ENCODE measurements at regions not wholly inside any gene's neighbourhood (a gene's known extent, or its start where the extent isn't known, plus 50 kb on each side); places are given as distances from the start of the nearest gene placed in this dataset.
A peak's percentile ranks its signal among the peaks of the same experiment; 100 is the strongest.

- Histone ChIP-seq H3K27ac (ENCODE audit: low read depth, low read length) (no peak overlapping the region), H3K4me3 (ENCODE audit: low read length) (no peak overlapping the region), H3K4me1 (ENCODE audit: control insufficient read depth, insufficient read depth, low read length) (no peaks in the 10 kb centered on the region), H3K27me3 (ENCODE audit: control insufficient read depth, insufficient read depth, low read length) (no peaks in the 10 kb centered on the region), H3K9ac (ENCODE audit: low read length) (no peak overlapping the region), H3K36me3 (ENCODE audit: control insufficient read depth, insufficient read depth, low read length) (no peaks in the 10 kb centered on the region)
Observed at GRCh38 chr4:145307763-145308430, 127.5 kb upstream of the OTUD4 start.

- H3K9ac ChIP-seq (ENCODE audit: low read length): no peak overlapping the region
- no peak overlapping the region for H3K4me3 ChIP-seq (ENCODE audit: low read length)
- no peaks in the 10 kb centered on the region for H3K36me3 ChIP-seq (ENCODE audit: control insufficient read depth, insufficient read depth, low read length)
- no peaks in the 10 kb centered on the region for H3K27me3 ChIP-seq (ENCODE audit: control insufficient read depth, insufficient read depth, low read length)
- no peaks in the 10 kb centered on the region for H3K4me1 ChIP-seq (ENCODE audit: control insufficient read depth, insufficient read depth, low read length)
- H3K27ac ChIP-seq (ENCODE audit: low read depth, low read length): no peak overlapping the region
Observed at GRCh38 chr4:145307120-145307519, 126.7 kb upstream of the OTUD4 start.

GRCh38 chr4:145302725-145303124 lies 122.3 kb upstream of the OTUD4 start:
- no peaks in the 10 kb centered on the region for H3K27me3 ChIP-seq (ENCODE audit: control insufficient read depth, insufficient read depth, low read length)
- H3K4me1 ChIP-seq (ENCODE audit: control insufficient read depth, insufficient read depth, low read length): no peaks in the 10 kb centered on the region
- no peaks in the 10 kb centered on the region for H3K36me3 ChIP-seq (ENCODE audit: control insufficient read depth, insufficient read depth, low read length)
- H3K4me3 ChIP-seq (ENCODE audit: low read length): no peak overlapping the region
- no peak overlapping the region for H3K27ac ChIP-seq (ENCODE audit: low read depth, low read length)
- no peak overlapping the region for H3K9ac ChIP-seq (ENCODE audit: low read length)

- Histone ChIP-seq H3K9ac (ENCODE audit: low read length) (no peak overlapping the region), H3K4me3 (ENCODE audit: low read length) (no peak overlapping the region), H3K36me3 (ENCODE audit: control insufficient read depth, insufficient read depth, low read length) (no peaks in the 10 kb centered on the region), H3K27ac (ENCODE audit: low read depth, low read length) (no peak overlapping the region), H3K4me1 (ENCODE audit: control insufficient read depth, insufficient read depth, low read length) (no peaks in the 10 kb centered on the region), H3K27me3 (ENCODE audit: control insufficient read depth, insufficient read depth, low read length) (no peaks in the 10 kb centered on the region)
Observed at GRCh38 chr4:145301386-145302080, 121.1 kb upstream of the OTUD4 start.

GRCh38 chr4:145299380-145300076 lies 119.1 kb upstream of the OTUD4 start:
- H3K27me3 ChIP-seq (ENCODE audit: control insufficient read depth, insufficient read depth, low read length): no peaks in the 10 kb centered on the region
- no peak overlapping the region for H3K27ac ChIP-seq (ENCODE audit: low read depth, low read length)
- no peak overlapping the region for H3K4me3 ChIP-seq (ENCODE audit: low read length)
- no peaks in the 10 kb centered on the region for H3K36me3 ChIP-seq (ENCODE audit: control insufficient read depth, insufficient read depth, low read length)
- no peak overlapping the region for H3K9ac ChIP-seq (ENCODE audit: low read length)
- no peaks in the 10 kb centered on the region for H3K4me1 ChIP-seq (ENCODE audit: control insufficient read depth, insufficient read depth, low read length)

- no peak overlapping the region for H3K4me3 ChIP-seq (ENCODE audit: low read length)
- no peaks in the 10 kb centered on the region for H3K4me1 ChIP-seq (ENCODE audit: control insufficient read depth, insufficient read depth, low read length)
- no peak overlapping the region for H3K9ac ChIP-seq (ENCODE audit: low read length)
- no peaks in the 10 kb centered on the region for H3K27me3 ChIP-seq (ENCODE audit: control insufficient read depth, insufficient read depth, low read length)
- H3K27ac ChIP-seq (ENCODE audit: low read depth, low read length): no peak overlapping the region
- no peaks in the 10 kb centered on the region for H3K36me3 ChIP-seq (ENCODE audit: control insufficient read depth, insufficient read depth, low read length)
Observed at GRCh38 chr4:145298885-145299284, 118.5 kb upstream of the OTUD4 start.

- H3K4me3 ChIP-seq (ENCODE audit: low read length): no peak overlapping the region
- no peak overlapping the region for H3K27ac ChIP-seq (ENCODE audit: low read depth, low read length)
- H3K9ac ChIP-seq (ENCODE audit: low read length): no peak overlapping the region
- no peaks in the 10 kb centered on the region for H3K4me1 ChIP-seq (ENCODE audit: control insufficient read depth, insufficient read depth, low read length)
- no peaks in the 10 kb centered on the region for H3K27me3 ChIP-seq (ENCODE audit: control insufficient read depth, insufficient read depth, low read length)
- H3K36me3 ChIP-seq (ENCODE audit: control insufficient read depth, insufficient read depth, low read length): no peaks in the 10 kb centered on the region
Observed at GRCh38 chr4:145297556-145297955, 117.2 kb upstream of the OTUD4 start.

GRCh38 chr4:145295547-145295946 lies 115.2 kb upstream of the OTUD4 start:
- Histone ChIP-seq H3K4me1 (ENCODE audit: control insufficient read depth, insufficient read depth, low read length) (no peaks in the 10 kb centered on the region), H3K9ac (ENCODE audit: low read length) (no peak overlapping the region), H3K4me3 (ENCODE audit: low read length) (no peak overlapping the region), H3K27ac (ENCODE audit: low read depth, low read length) (no peak overlapping the region), H3K36me3 (ENCODE audit: control insufficient read depth, insufficient read depth, low read length) (no peaks in the 10 kb centered on the region), H3K27me3 (ENCODE audit: control insufficient read depth, insufficient read depth, low read length) (no peaks in the 10 kb centered on the region)

- no peaks in the 10 kb centered on the region for H3K27me3 ChIP-seq (ENCODE audit: control insufficient read depth, insufficient read depth, low read length)
- no peak overlapping the region for H3K9ac ChIP-seq (ENCODE audit: low read length)
- no peak overlapping the region for H3K4me3 ChIP-seq (ENCODE audit: low read length)
- H3K27ac ChIP-seq (ENCODE audit: low read depth, low read length): no peak overlapping the region
- no peaks in the 10 kb centered on the region for H3K36me3 ChIP-seq (ENCODE audit: control insufficient read depth, insufficient read depth, low read length)
- H3K4me1 ChIP-seq (ENCODE audit: control insufficient read depth, insufficient read depth, low read length): no peaks in the 10 kb centered on the region
Observed at GRCh38 chr4:145295122-145295521, 114.7 kb upstream of the OTUD4 start.

GRCh38 chr4:145293658-145294057 lies 113.3 kb upstream of the OTUD4 start:
- H3K27me3 ChIP-seq (ENCODE audit: control insufficient read depth, insufficient read depth, low read length): no peaks in the 10 kb centered on the region

GRCh38 chr4:145290955-145291354 lies 110.6 kb upstream of the OTUD4 start:
- H3K9ac ChIP-seq (ENCODE audit: low read length): no peak overlapping the region
- H3K27me3 ChIP-seq (ENCODE audit: control insufficient read depth, insufficient read depth, low read length): no peaks in the 10 kb centered on the region
- no peak overlapping the region for H3K27ac ChIP-seq (ENCODE audit: low read depth, low read length)
- no peak overlapping the region for H3K4me3 ChIP-seq (ENCODE audit: low read length)
- H3K4me1 ChIP-seq (ENCODE audit: control insufficient read depth, insufficient read depth, low read length): no peaks in the 10 kb centered on the region
- no peaks in the 10 kb centered on the region for H3K36me3 ChIP-seq (ENCODE audit: control insufficient read depth, insufficient read depth, low read length)

More at GRCh38 chr4:145293658-145294057, 113.3 kb upstream of the OTUD4 start:
- H3K4me3 ChIP-seq (ENCODE audit: low read length): no peak overlapping the region
- no peak overlapping the region for H3K9ac ChIP-seq (ENCODE audit: low read length)
- H3K36me3 ChIP-seq (ENCODE audit: control insufficient read depth, insufficient read depth, low read length): no peaks in the 10 kb centered on the region
- no peak overlapping the region for H3K27ac ChIP-seq (ENCODE audit: low read depth, low read length)
- H3K4me1 ChIP-seq (ENCODE audit: control insufficient read depth, insufficient read depth, low read length): no peaks in the 10 kb centered on the region

GRCh38 chr4:145289403-145290076 lies 109.2 kb upstream of the OTUD4 start:
- Histone ChIP-seq H3K9ac (ENCODE audit: low read length) (no peak overlapping the region), H3K4me1 (ENCODE audit: control insufficient read depth, insufficient read depth, low read length) (no peaks in the 10 kb centered on the region), H3K27ac (ENCODE audit: low read depth, low read length) (peak overlapping the region; percentile 43), H3K4me3 (ENCODE audit: low read length) (no peak overlapping the region), H3K27me3 (ENCODE audit: control insufficient read depth, insufficient read depth, low read length) (no peaks in the 10 kb centered on the region), H3K36me3 (ENCODE audit: control insufficient read depth, insufficient read depth, low read length) (no peaks in the 10 kb centered on the region)

All from rectal smooth muscle tissue (tissue), 1 donor.